SK-N-SH (cell line): ENCODE measurements at regions not wholly inside any gene's neighbourhood (a gene's known extent, or its start where the extent isn't known, plus 50 kb on each side); places are given as distances from the start of the nearest gene placed in this dataset.

Experiments
- EP300 ChIP-seq, 2 experiments: IDR thresholded peaks; 2 replicates each; pipeline versions ENCODE4 v1.4.0 to v1.6.1; 2012; ENCODE audit warnings: borderline replicate concordance in 1 of 2, low read depth in 1 of 2, low read length in 1 of 2
- GABPA ChIP-seq: IDR thresholded peaks from 2 replicates; pipeline ENCODE4 v1.4.0; 2012; ENCODE audit warnings: low read depth, mild to moderate bottlenecking
- JUND ChIP-seq: IDR thresholded peaks from 2 replicates; pipeline ENCODE4 v1.4.0; 2012
- RAD21 ChIP-seq: IDR thresholded peaks from 2 replicates; pipeline ENCODE4 v1.6.1; 2012; ENCODE audit warnings: mild to moderate bottlenecking, low read length
- RCOR1 ChIP-seq: fragments of 150-350 bp; IDR thresholded peaks from 2 replicates; pipeline ENCODE4 v1.6.1; 2017; ENCODE audit warnings: antibody characterized with exemption, low read length
- SMC3 ChIP-seq: IDR thresholded peaks from 2 replicates; pipeline ENCODE4 v1.6.1; 2012; ENCODE audit warnings: low read depth, low read length, improper control_type of control experiment
- TAF1 ChIP-seq: IDR thresholded peaks from 2 replicates; pipeline ENCODE4 v1.6.1; 2012; ENCODE audit warnings: low read depth, mild to moderate bottlenecking, low read length, moderate library complexity, borderline replicate concordance
- TCF12 ChIP-seq: IDR thresholded peaks from 2 replicates; pipeline ENCODE4 v1.4.0; 2012
- TEAD4 ChIP-seq: IDR thresholded peaks from 2 replicates; pipeline ENCODE4 v1.4.0; 2012; ENCODE audit warnings: mild to moderate bottlenecking, borderline replicate concordance; ENCODE audit not compliant: insufficient read depth
- YY1 ChIP-seq: IDR thresholded peaks from 2 replicates; pipeline ENCODE4 v1.4.0; 2012; ENCODE audit warnings: low read depth, mild to moderate bottlenecking
- TF ChIP-seq, protein P1 (sequence below): IDR thresholded peaks from 2 replicates; pipeline ENCODE4 v1.4.0; 2012; ENCODE audit warnings: low read depth, borderline replicate concordance
- TF ChIP-seq, protein P2 (sequence below): fragments of 200-600 bp; sonication (generic); IDR thresholded peaks from 2 replicates; pipeline ENCODE4 v1.6.1; 2017; ENCODE audit warnings: antibody characterized with exemption, mild to moderate bottlenecking, moderate library complexity
- TF ChIP-seq, protein P3 (sequence below): IDR thresholded peaks from 2 replicates; pipeline ENCODE4 v1.4.0; 2012; ENCODE audit warnings: low read depth

DNA sequence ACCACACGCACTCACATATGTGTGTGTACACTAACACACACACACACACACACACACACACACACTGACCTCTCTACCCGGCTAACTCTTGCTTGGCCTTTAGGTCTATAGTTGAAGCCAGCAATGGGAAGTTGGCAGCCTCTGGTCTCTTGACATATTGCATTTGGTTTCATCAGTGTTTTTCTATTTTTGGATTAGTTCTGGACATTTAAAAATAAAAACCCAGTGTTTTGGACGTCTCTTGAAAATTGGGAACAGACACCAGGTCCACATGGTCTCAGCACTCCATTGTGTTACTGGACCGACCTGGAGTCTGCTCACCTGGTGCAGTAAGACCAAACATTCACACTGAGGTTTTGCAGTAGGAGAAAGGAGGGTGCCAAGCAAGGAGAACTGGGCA, 50.4 kb upstream of the AFF3 start:
- no peak for TF ChIP-seq YY1
- TF ChIP-seq EP300 (IDR thresholded peaks at IDR 0.05; ENCODE audit: borderline replicate concordance in 1 of 2, low read depth in 1 of 2, low read length in 1 of 2) = no peak
- TF ChIP-seq, protein P1, sequence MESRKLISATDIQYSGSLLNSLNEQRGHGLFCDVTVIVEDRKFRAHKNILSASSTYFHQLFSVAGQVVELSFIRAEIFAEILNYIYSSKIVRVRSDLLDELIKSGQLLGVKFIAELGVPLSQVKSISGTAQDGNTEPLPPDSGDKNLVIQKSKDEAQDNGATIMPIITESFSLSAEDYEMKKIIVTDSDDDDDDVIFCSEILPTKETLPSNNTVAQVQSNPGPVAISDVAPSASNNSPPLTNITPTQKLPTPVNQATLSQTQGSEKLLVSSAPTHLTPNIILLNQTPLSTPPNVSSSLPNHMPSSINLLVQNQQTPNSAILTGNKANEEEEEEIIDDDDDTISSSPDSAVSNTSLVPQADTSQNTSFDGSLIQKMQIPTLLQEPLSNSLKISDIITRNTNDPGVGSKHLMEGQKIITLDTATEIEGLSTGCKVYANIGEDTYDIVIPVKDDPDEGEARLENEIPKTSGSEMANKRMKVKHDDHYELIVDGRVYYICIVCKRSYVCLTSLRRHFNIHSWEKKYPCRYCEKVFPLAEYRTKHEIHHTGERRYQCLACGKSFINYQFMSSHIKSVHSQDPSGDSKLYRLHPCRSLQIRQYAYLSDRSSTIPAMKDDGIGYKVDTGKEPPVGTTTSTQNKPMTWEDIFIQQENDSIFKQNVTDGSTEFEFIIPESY = no peak
- no peak for TF ChIP-seq JUND
- TF ChIP-seq, protein P2, sequence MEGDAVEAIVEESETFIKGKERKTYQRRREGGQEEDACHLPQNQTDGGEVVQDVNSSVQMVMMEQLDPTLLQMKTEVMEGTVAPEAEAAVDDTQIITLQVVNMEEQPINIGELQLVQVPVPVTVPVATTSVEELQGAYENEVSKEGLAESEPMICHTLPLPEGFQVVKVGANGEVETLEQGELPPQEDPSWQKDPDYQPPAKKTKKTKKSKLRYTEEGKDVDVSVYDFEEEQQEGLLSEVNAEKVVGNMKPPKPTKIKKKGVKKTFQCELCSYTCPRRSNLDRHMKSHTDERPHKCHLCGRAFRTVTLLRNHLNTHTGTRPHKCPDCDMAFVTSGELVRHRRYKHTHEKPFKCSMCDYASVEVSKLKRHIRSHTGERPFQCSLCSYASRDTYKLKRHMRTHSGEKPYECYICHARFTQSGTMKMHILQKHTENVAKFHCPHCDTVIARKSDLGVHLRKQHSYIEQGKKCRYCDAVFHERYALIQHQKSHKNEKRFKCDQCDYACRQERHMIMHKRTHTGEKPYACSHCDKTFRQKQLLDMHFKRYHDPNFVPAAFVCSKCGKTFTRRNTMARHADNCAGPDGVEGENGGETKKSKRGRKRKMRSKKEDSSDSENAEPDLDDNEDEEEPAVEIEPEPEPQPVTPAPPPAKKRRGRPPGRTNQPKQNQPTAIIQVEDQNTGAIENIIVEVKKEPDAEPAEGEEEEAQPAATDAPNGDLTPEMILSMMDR = no peak
- TF ChIP-seq TAF1 = no peak
- TF ChIP-seq TCF12 = no peak
- no peak for TF ChIP-seq TEAD4
- TF ChIP-seq, protein P3, sequence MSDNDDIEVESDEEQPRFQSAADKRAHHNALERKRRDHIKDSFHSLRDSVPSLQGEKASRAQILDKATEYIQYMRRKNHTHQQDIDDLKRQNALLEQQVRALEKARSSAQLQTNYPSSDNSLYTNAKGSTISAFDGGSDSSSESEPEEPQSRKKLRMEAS = no peak
- TF ChIP-seq RCOR1 = no peak
- no peak for TF ChIP-seq RAD21
- no peak for TF ChIP-seq GABPA
- TF ChIP-seq SMC3 = no peak
